ENCODE measurements at regions not wholly inside any gene's neighbourhood (a gene's known extent, or its start where the extent isn't known, plus 50 kb on each side); places are given as distances from the start of the nearest gene placed in this dataset.
"Not testable (repeated sequence)": the region's sequence is repeated elsewhere in the genome, so short reads cannot be mapped to it uniquely, and the experiment has no call there.

- H3K4me3 ChIP-seq (ENCODE audit: low read length) = no peak overlapping the region
- DNase-seq (ENCODE audit: low read depth, low spot score) = no peak
Measured at GRCh38 chr6:167742719-167743303, 83.9 kb upstream of the AFDN start.

GRCh38 chr6:167744681-167745669 lies 81.7 kb upstream of the AFDN start:
- no peak overlapping the region for H3K4me3 ChIP-seq (ENCODE audit: low read length)
- no peak for DNase-seq (ENCODE audit: low read depth, low spot score)

GRCh38 chr6:167745670-167746389 lies 80.9 kb upstream of the AFDN start:
- no peak overlapping the region for H3K4me3 ChIP-seq (ENCODE audit: low read length)
- DNase-seq (ENCODE audit: low read depth, low spot score) = no peak

- DNase-seq (ENCODE audit: low read depth, low spot score) = no peak
- H3K4me3 ChIP-seq (ENCODE audit: low read length) = no peak overlapping the region
Measured at GRCh38 chr6:167746390-167746907, 80.3 kb upstream of the AFDN start.

- no peak overlapping the region for H3K4me3 ChIP-seq (ENCODE audit: low read length)
- DNase-seq (ENCODE audit: low read depth, low spot score) = no peak
Measured at GRCh38 chr6:167746975-167747374, 79.7 kb upstream of the AFDN start.

- H3K4me3 ChIP-seq (ENCODE audit: low read length) = no peak overlapping the region
- DNase-seq (ENCODE audit: low read depth, low spot score) = no peak
Measured at GRCh38 chr6:167747645-167748044, 79.1 kb upstream of the AFDN start.

GRCh38 chr6:167748046-167748445 lies 78.7 kb upstream of the AFDN start:
- no peak for DNase-seq (ENCODE audit: low read depth, low spot score)
- H3K4me3 ChIP-seq (ENCODE audit: low read length) = no peak overlapping the region

- DNase-seq (ENCODE audit: low read depth, low spot score) = no peak
- no peak overlapping the region for H3K4me3 ChIP-seq (ENCODE audit: low read length)
Measured at GRCh38 chr6:167748458-167749379, 78.0 kb upstream of the AFDN start.

- no peak for DNase-seq (ENCODE audit: low read depth, low spot score)
- no peak overlapping the region for H3K4me3 ChIP-seq (ENCODE audit: low read length)
Measured at GRCh38 chr6:167750956-167751358, 75.8 kb upstream of the AFDN start.

- no peak for DNase-seq (ENCODE audit: low read depth, low spot score)
- no peak overlapping the region for H3K4me3 ChIP-seq (ENCODE audit: low read length)
Measured at GRCh38 chr6:167751579-167752115, 75.1 kb upstream of the AFDN start.

GRCh38 chr6:167753281-167753680 lies 73.4 kb upstream of the AFDN start:
- not testable (repeated sequence) for DNase-seq (ENCODE audit: low read depth, low spot score); H3K4me3 ChIP-seq (ENCODE audit: low read length)

- no peak for DNase-seq (ENCODE audit: low read depth, low spot score)
- H3K4me3 ChIP-seq (ENCODE audit: low read length) = no peak overlapping the region
Measured at GRCh38 chr6:167754691-167755090, 72.0 kb upstream of the AFDN start.

- H3K4me3 ChIP-seq (ENCODE audit: low read length) = no peak overlapping the region
- DNase-seq (ENCODE audit: low read depth, low spot score) = no peak
Measured at GRCh38 chr6:167755461-167755860, 71.2 kb upstream of the AFDN start.

- no peak for DNase-seq (ENCODE audit: low read depth, low spot score)
- no peak overlapping the region for H3K4me3 ChIP-seq (ENCODE audit: low read length)
Measured at GRCh38 chr6:167756597-167756996, 70.1 kb upstream of the AFDN start.

- DNase-seq (ENCODE audit: low read depth, low spot score) = no peak
- no peak overlapping the region for H3K4me3 ChIP-seq (ENCODE audit: low read length)
Measured at GRCh38 chr6:167757249-167757648, 69.5 kb upstream of the AFDN start.

GRCh38 chr6:167757821-167758220 lies 68.9 kb upstream of the AFDN start:
- no peak overlapping the region for H3K4me3 ChIP-seq (ENCODE audit: low read length)
- no peak for DNase-seq (ENCODE audit: low read depth, low spot score)

GRCh38 chr6:167758309-167759023 lies 68.2 kb upstream of the AFDN start:
- DNase-seq (ENCODE audit: low read depth, low spot score) = no peak
- no peak overlapping the region for H3K4me3 ChIP-seq (ENCODE audit: low read length)

- H3K4me3 ChIP-seq (ENCODE audit: low read length) = no peak overlapping the region
- DNase-seq (ENCODE audit: low read depth, low spot score) = no peak
Measured at GRCh38 chr6:167759206-167759605, 67.5 kb upstream of the AFDN start.

Data from Jurkat, Clone E6-1 (cell line).